ENCODE measurements at regions not wholly inside any gene's neighbourhood (a gene's known extent, or its start where the extent isn't known, plus 50 kb on each side); places are given as distances from the start of the nearest gene placed in this dataset.

GRCh38 chr1:229129301-229130027, 141.4 kb upstream of the RAB4A start:
- TF ChIP-seq YY1 (IDR thresholded peaks at IDR 0.05; ENCODE audit: insufficient read depth, insufficient read length) (no peak), ZNF274 (IDR thresholded peaks at IDR 0.05; ENCODE audit: low read depth, low read length) (no peak)

Measured in NT2/D1 (cell line).